Upper lobe of left lung (tissue), 4 donors: ENCODE measurements at regions not wholly inside any gene's neighbourhood (a gene's known extent, or its start where the extent isn't known, plus 50 kb on each side); places are given as distances from the start of the nearest gene placed in this dataset.

Experiments
- CTCF ChIP-seq, 6 experiments: fragments of 450-650 bp in 4 of 6; fragments of 200-600 bp in 2 of 6; sonication (generic) in 2 of 6; IDR thresholded peaks; one replicate each; pipeline ENCODE4 v1.5.1; 2016 to 2019; ENCODE audit warnings: antibody characterized with exemption in 6 of 6
- EP300 ChIP-seq, 4 donors: sonication (generic); formaldehyde crosslinking; IDR thresholded peaks; one replicate each; pipeline ENCODE4 v1.5.1; 2017; ENCODE audit warnings: antibody characterized with exemption in 4 of 4, control low read depth in 2 of 4

- TF ChIP-seq CTCF (IDR thresholded peaks at IDR 0.05) = no peak
- TF ChIP-seq EP300 (IDR thresholded peaks at IDR 0.05) = no peak
These were observed 89.2 kb upstream of the METAP2 start for GRCh38 chr12:95384785-95385184.
